Testis (tissue), 2 donors: ENCODE measurements at regions not wholly inside any gene's neighbourhood (a gene's known extent, or its start where the extent isn't known, plus 50 kb on each side); places are given as distances from the start of the nearest gene placed in this dataset.

ENCODE experiments used
- DNase-seq: peaks from one replicate; pipeline ENCODE4 v3.0.0-alpha.2; 2019
- H3K27ac ChIP-seq, 2 donors: fragments of 200-600 bp; sonication (generic); one replicate each; pipeline ENCODE4 v1.5.1; 2019
- H3K27me3 ChIP-seq: fragments of 200-600 bp; sonication (generic); one replicate; pipeline ENCODE4 v1.5.1; 2019
- H3K36me3 ChIP-seq: fragments of 200-600 bp; sonication (generic); one replicate; pipeline ENCODE4 v1.5.1; 2017; ENCODE audit warnings: low read depth; ENCODE audit errors: missing control alignments
- H3K4me1 ChIP-seq: fragments of 200-600 bp; sonication (generic); one replicate; pipeline ENCODE4 v1.5.1; 2019
- H3K4me3 ChIP-seq, 2 donors: fragments of 200-600 bp; sonication (generic); one replicate each; pipeline ENCODE4 v1.5.1; 2017 to 2019
- H3K9me3 ChIP-seq: fragments of 200-600 bp; sonication (generic); one replicate; pipeline ENCODE4 v1.5.1; 2017
- POLR2A ChIP-seq: fragments of 450-650 bp; IDR thresholded peaks from one replicate; pipeline ENCODE4 v1.6.1; 2017; ENCODE audit warnings: antibody characterized with exemption, mild to moderate bottlenecking, moderate library complexity
- WGBS, 2 donors: methylation state at CpG; one replicate each; pipeline ENCODE4 v1.1.5; 2018; 5-methylcytosine and 5-hydroxymethylcytosine counted together
- intact Hi-C: fragments of 100-400 bp; cut with DNase I; formaldehyde crosslinking; loops from one replicate; pipeline ENCODE4 v1.15.1; 2023; ENCODE audit warnings: low total_unique reads
- TF ChIP-seq, protein P1 (sequence below), 3 experiments: fragments of 450-650 bp in 2 of 3; fragments of 200-600 bp in 1 of 3; sonication (generic) in 1 of 3; IDR thresholded peaks; one replicate each; pipeline ENCODE4 v1.5.1; 2016 to 2019; ENCODE audit warnings: antibody characterized with exemption in 3 of 3, mild to moderate bottlenecking in 2 of 3, moderate library complexity in 1 of 3

DNA sequence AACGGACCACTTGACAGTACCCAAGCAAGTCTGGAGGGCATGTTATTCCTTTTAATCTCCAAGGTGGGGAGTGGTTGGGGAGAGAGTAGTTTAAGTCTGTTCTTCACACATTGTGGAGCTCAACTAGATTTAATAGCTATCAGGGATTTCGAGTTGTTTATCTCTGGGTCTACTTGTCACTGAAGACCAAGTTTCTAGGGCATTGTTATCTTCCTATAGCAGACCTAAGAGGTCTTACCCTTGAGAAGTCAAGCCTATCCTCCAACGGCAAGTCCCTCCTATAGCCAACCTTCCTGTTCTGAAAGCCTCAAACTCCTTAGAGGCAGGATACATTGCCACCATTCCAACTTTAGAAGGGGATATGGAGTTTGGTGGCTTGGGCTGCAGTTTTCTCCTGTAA is 164.5 kb upstream of the MOCS1 start:
- intact Hi-C loops, result no loop called here
- Histone ChIP-seq H3K27ac (no peak overlapping the region), H3K27me3 (no peaks in the 10 kb centered on the region), H3K9me3 (no peaks in the 10 kb centered on the region), H3K4me1 (no peaks in the 10 kb centered on the region), H3K36me3 (no peaks in the 10 kb centered on the region), H3K4me3 (no peak overlapping the region)
- TF ChIP-seq POLR2A, result no peak
- TF ChIP-seq, protein P1, sequence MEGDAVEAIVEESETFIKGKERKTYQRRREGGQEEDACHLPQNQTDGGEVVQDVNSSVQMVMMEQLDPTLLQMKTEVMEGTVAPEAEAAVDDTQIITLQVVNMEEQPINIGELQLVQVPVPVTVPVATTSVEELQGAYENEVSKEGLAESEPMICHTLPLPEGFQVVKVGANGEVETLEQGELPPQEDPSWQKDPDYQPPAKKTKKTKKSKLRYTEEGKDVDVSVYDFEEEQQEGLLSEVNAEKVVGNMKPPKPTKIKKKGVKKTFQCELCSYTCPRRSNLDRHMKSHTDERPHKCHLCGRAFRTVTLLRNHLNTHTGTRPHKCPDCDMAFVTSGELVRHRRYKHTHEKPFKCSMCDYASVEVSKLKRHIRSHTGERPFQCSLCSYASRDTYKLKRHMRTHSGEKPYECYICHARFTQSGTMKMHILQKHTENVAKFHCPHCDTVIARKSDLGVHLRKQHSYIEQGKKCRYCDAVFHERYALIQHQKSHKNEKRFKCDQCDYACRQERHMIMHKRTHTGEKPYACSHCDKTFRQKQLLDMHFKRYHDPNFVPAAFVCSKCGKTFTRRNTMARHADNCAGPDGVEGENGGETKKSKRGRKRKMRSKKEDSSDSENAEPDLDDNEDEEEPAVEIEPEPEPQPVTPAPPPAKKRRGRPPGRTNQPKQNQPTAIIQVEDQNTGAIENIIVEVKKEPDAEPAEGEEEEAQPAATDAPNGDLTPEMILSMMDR (IDR thresholded peaks at IDR 0.05), result no peak
- DNase-seq, result no peak
- WGBS, 2 donors, result 71 to 86% methylated on average over 3 of the region's 3 CpGs

DNA sequence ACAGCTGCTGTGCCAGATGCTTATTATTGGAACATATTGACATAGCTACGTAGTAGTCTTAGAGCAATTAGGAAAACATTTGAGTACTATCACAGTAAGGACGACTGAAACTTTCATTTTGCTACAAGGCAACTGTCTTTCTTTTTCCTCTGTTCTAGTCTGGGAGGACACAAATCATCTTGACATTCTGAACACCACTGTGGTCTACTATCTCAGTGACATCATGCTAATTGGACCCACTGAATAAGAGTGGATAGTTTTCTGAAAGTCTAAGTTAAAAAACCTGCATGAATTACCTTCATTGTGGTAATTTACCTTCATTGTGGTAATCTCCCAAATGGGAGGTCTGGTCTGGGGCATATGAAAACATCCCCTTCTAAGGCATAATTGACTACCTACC is 163.3 kb upstream of the MOCS1 start:
- Histone ChIP-seq H3K9me3 (no peaks in the 10 kb centered on the region), H3K27ac (no peak overlapping the region), H3K4me3 (no peak overlapping the region), H3K4me1 (no peaks in the 10 kb centered on the region), H3K27me3 (no peaks in the 10 kb centered on the region), H3K36me3 (no peaks in the 10 kb centered on the region)
- DNase-seq, result no peak
- intact Hi-C loops, result no loop called here
- TF ChIP-seq POLR2A, result no peak
- TF ChIP-seq, protein P1 (IDR thresholded peaks at IDR 0.05), result no peak
- 33% methylated on average over 2 of the region's 2 CpGs for WGBS, 2 donors

DNA sequence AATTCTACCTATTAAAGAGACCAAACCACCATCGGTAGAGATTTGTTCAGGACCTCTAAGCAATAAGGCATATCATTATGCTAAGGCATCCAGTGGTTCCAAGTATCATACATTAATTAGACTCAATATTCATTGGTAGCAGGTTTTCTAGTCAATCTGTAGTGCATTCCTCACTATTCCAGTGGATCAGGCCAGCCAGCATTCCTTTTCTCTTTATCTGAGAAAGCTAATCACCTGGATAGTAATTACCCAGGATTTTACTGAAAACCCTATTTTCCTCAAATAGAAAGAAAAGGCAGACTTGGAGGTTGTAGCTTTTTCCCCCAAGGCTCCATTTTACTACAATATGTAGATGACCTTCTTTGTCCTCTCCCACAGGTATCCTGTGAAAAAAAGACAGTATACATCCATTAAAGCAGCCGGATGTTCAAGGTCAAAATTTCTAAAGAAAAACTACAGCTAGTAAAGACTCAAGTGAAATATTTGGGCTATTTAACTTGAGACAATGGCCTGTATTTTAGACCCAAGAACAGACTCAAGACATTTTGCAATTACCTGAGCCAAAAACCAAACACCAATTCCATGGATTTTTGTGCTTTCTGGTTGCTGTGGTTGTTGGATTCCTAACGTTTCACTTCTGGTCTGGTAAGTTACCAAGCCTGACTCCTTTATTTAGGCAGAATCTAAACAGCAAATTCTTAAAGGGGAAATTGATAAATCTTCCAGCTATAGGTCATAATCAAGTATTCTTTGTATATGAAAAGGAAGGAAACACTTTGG is 149.1 kb upstream of the MOCS1 start:
- TF ChIP-seq, protein P1 (IDR thresholded peaks at IDR 0.05), result no peak
- 65 to 69% methylated on average over 3 of the region's 3 CpGs for WGBS, 2 donors

DNA sequence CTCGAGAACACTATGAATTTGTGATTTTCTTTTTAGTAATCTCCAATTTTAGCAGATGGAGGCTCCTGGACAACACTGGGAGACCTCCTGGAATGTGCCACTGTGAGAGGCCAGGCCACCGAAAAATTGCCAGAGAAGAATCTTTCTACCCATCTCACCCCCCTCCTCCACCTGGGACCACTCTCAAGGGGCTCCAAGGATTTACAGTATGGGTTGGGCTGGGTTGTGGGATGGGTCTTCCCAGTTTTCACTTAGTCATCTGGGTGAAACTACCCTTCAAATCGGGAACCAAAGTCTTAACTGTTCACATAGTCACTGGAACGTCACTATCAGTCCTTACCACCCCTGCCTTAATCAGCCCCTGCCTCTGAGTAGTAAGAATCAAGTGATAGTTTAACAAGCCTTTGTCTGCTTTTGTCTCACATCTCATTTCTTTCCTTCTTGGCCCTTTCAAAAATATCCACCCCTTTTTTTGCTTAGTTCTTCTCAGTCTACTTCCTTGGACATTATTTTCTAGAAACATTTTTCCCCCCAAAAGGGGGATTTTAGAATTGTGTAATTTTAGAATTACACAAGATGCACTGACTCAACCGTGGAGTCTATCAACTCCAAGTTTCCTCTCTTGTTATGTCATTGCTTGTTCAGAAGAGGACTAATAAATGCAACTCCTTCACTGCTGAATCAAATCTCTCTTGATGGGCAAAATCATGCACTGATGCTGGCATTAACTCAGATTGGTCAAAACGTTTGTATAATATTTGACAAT is 148.2 kb upstream of the MOCS1 start:
- no peaks in the 10 kb centered on the region for H3K36me3 ChIP-seq
- H3K27ac ChIP-seq, result no peak overlapping the region
- intact Hi-C loops, result no loop called here
- 72 to 84% methylated on average over 6 of the region's 6 CpGs for WGBS, 2 donors
- no peaks in the 10 kb centered on the region for H3K9me3 ChIP-seq
- TF ChIP-seq, protein P1 (IDR thresholded peaks at IDR 0.05), result no peak
- TF ChIP-seq POLR2A, result no peak
- no peak overlapping the region for H3K4me3 ChIP-seq
- no peaks in the 10 kb centered on the region for H3K27me3 ChIP-seq
- H3K4me1 ChIP-seq, result no peaks in the 10 kb centered on the region
- no peak for DNase-seq

More for the DNA sequence above, 149.1 kb upstream of the MOCS1 start:
- intact Hi-C loops, result no loop called here
- no peak overlapping the region for H3K27ac ChIP-seq
- H3K27me3 ChIP-seq, result no peaks in the 10 kb centered on the region
- H3K4me1 ChIP-seq, result no peaks in the 10 kb centered on the region
- H3K36me3 ChIP-seq, result no peaks in the 10 kb centered on the region
- DNase-seq, result no peak
- no peak overlapping the region for H3K4me3 ChIP-seq
- no peaks in the 10 kb centered on the region for H3K9me3 ChIP-seq
